ENCODE measurements at regions not wholly inside any gene's neighbourhood (a gene's known extent, or its start where the extent isn't known, plus 50 kb on each side); places are given as distances from the start of the nearest gene placed in this dataset.
"Not testable (repeated sequence)": the region's sequence is repeated elsewhere in the genome, so short reads cannot be mapped to it uniquely, and the experiment has no call there.

GRCh38 chr4:110876214-110876613, 253.3 kb upstream of the PITX2 start:
- H3K9me3 ChIP-seq (ENCODE audit: control insufficient read depth, low read length); H3K27ac ChIP-seq (ENCODE audit: low read depth in 1 of 2, low read length in 2 of 2); ATAC-seq (ENCODE audit: low FRiP score); intact Hi-C loops (cut with DNase I); H3K4me1 ChIP-seq (ENCODE audit: control insufficient read depth in 1 of 2, insufficient read depth in 2 of 2, low read length in 2 of 2); DNase-seq; H3K4me3 ChIP-seq (ENCODE audit: low read length in 2 of 2); H3K27me3 ChIP-seq (ENCODE audit: control insufficient read depth in 1 of 2, insufficient read depth in 2 of 2, low read length in 1 of 2); H3K36me3 ChIP-seq (ENCODE audit: control insufficient read depth in 1 of 2, insufficient read depth in 2 of 2, low read length in 1 of 2): not testable (repeated sequence)
- 77 to 84% methylated on average over 17 to 18 of the region's 18 CpGs for WGBS, 2 donors

GRCh38 chr4:110876866-110877265, 254.0 kb upstream of the PITX2 start:
- H3K27ac ChIP-seq (ENCODE audit: low read depth in 1 of 2, low read length in 2 of 2) = no peak overlapping the region
- H3K27me3 ChIP-seq (ENCODE audit: control insufficient read depth in 1 of 2, insufficient read depth in 2 of 2, low read length in 1 of 2) = no peaks in the 10 kb centered on the region
- H3K4me3 ChIP-seq (ENCODE audit: low read length in 2 of 2) = no peak overlapping the region
- DNase-seq (no peak), ATAC-seq (ENCODE audit: low FRiP score) (no peak)
- no peaks in the 10 kb centered on the region for H3K36me3 ChIP-seq (ENCODE audit: control insufficient read depth in 1 of 2, insufficient read depth in 2 of 2, low read length in 1 of 2)
- H3K4me1 ChIP-seq (ENCODE audit: control insufficient read depth in 1 of 2, insufficient read depth in 2 of 2, low read length in 2 of 2) = no peaks in the 10 kb centered on the region
- H3K9me3 ChIP-seq (ENCODE audit: control insufficient read depth, low read length) = no peaks in the 10 kb centered on the region
- WGBS, 2 donors = 53 to 97% methylated on average over 1 of the region's 1 CpG
- intact Hi-C loops (cut with DNase I) = no loop called here

- no peak overlapping the region for H3K27ac ChIP-seq (ENCODE audit: low read depth in 1 of 2, low read length in 2 of 2)
- no peak overlapping the region for H3K4me3 ChIP-seq (ENCODE audit: low read length in 2 of 2)
- no peaks in the 10 kb centered on the region for H3K27me3 ChIP-seq (ENCODE audit: control insufficient read depth in 1 of 2, insufficient read depth in 2 of 2, low read length in 1 of 2)
- DNase-seq (no peak), ATAC-seq (ENCODE audit: low FRiP score) (no peak)
- H3K9me3 ChIP-seq (ENCODE audit: control insufficient read depth, low read length) = no peaks in the 10 kb centered on the region
- no peaks in the 10 kb centered on the region for H3K4me1 ChIP-seq (ENCODE audit: control insufficient read depth in 1 of 2, insufficient read depth in 2 of 2, low read length in 2 of 2)
- H3K36me3 ChIP-seq (ENCODE audit: control insufficient read depth in 1 of 2, insufficient read depth in 2 of 2, low read length in 1 of 2) = no peaks in the 10 kb centered on the region
- 70 to 83% methylated on average over 2 of the region's 2 CpGs for WGBS, 2 donors
- intact Hi-C loops (cut with DNase I) = no loop called here
Measured at GRCh38 chr4:110877778-110878370, 255.0 kb upstream of the PITX2 start.

GRCh38 chr4:110878413-110878812, 255.5 kb upstream of the PITX2 start:
- no peaks in the 10 kb centered on the region for H3K9me3 ChIP-seq (ENCODE audit: control insufficient read depth, low read length)
- H3K27me3 ChIP-seq (ENCODE audit: control insufficient read depth in 1 of 2, insufficient read depth in 2 of 2, low read length in 1 of 2) = no peaks in the 10 kb centered on the region
- no peak for DNase-seq
- intact Hi-C loops (cut with DNase I) = no loop called here
- 92 to 93% methylated on average over 2 of the region's 2 CpGs for WGBS, 2 donors
- no peaks in the 10 kb centered on the region for H3K4me1 ChIP-seq (ENCODE audit: control insufficient read depth in 1 of 2, insufficient read depth in 2 of 2, low read length in 2 of 2)
- H3K27ac ChIP-seq (ENCODE audit: low read depth in 1 of 2, low read length in 2 of 2) = no peak overlapping the region
- H3K4me3 ChIP-seq (ENCODE audit: low read length in 2 of 2) = no peak overlapping the region
- no peaks in the 10 kb centered on the region for H3K36me3 ChIP-seq (ENCODE audit: control insufficient read depth in 1 of 2, insufficient read depth in 2 of 2, low read length in 1 of 2)
- ATAC-seq (ENCODE audit: low FRiP score) = no peak

GRCh38 chr4:110878956-110879355, 256.1 kb upstream of the PITX2 start:
- Histone ChIP-seq H3K9me3 (ENCODE audit: control insufficient read depth, low read length) (no peaks in the 10 kb centered on the region), H3K4me3 (ENCODE audit: low read length in 2 of 2) (no peak overlapping the region), H3K27me3 (ENCODE audit: control insufficient read depth in 1 of 2, insufficient read depth in 2 of 2, low read length in 1 of 2) (no peaks in the 10 kb centered on the region), H3K36me3 (ENCODE audit: control insufficient read depth in 1 of 2, insufficient read depth in 2 of 2, low read length in 1 of 2) (no peaks in the 10 kb centered on the region), H3K27ac (ENCODE audit: low read depth in 1 of 2, low read length in 2 of 2) (no peak overlapping the region), H3K4me1 (ENCODE audit: control insufficient read depth in 1 of 2, insufficient read depth in 2 of 2, low read length in 2 of 2) (no peaks in the 10 kb centered on the region)
- ATAC-seq (ENCODE audit: low FRiP score) (no peak), DNase-seq (no peak)
- WGBS, 2 donors = 89 to 92% methylated on average over 3 of the region's 3 CpGs
- intact Hi-C loops (cut with DNase I) = no loop called here

- ATAC-seq (ENCODE audit: low FRiP score) (no peak), DNase-seq (no peak)
- Histone ChIP-seq H3K4me1 (ENCODE audit: control insufficient read depth in 1 of 2, insufficient read depth in 2 of 2, low read length in 2 of 2) (no peaks in the 10 kb centered on the region), H3K27me3 (ENCODE audit: control insufficient read depth in 1 of 2, insufficient read depth in 2 of 2, low read length in 1 of 2) (no peaks in the 10 kb centered on the region), H3K4me3 (ENCODE audit: low read length in 2 of 2) (no peak overlapping the region), H3K27ac (ENCODE audit: low read depth in 1 of 2, low read length in 2 of 2) (no peak overlapping the region), H3K9me3 (ENCODE audit: control insufficient read depth, low read length) (no peaks in the 10 kb centered on the region), H3K36me3 (ENCODE audit: control insufficient read depth in 1 of 2, insufficient read depth in 2 of 2, low read length in 1 of 2) (no peaks in the 10 kb centered on the region)
- WGBS, 2 donors = 77 to 78% methylated on average over 6 of the region's 6 CpGs
- intact Hi-C loops (cut with DNase I) = no loop called here
Measured at GRCh38 chr4:110886270-110886669, 263.4 kb upstream of the PITX2 start.

- H3K27ac ChIP-seq (ENCODE audit: low read depth in 1 of 2, low read length in 2 of 2) = no peak overlapping the region
- intact Hi-C loops (cut with DNase I) = no loop called here
- no peak for ATAC-seq (ENCODE audit: low FRiP score)
- WGBS, 2 donors = 90 to 94% methylated on average over 8 of the region's 8 CpGs
- no peak for DNase-seq
- no peak overlapping the region for H3K4me3 ChIP-seq (ENCODE audit: low read length in 2 of 2)
- H3K36me3 ChIP-seq (ENCODE audit: control insufficient read depth in 1 of 2, insufficient read depth in 2 of 2, low read length in 1 of 2) = no peaks in the 10 kb centered on the region
- H3K4me1 ChIP-seq (ENCODE audit: control insufficient read depth in 1 of 2, insufficient read depth in 2 of 2, low read length in 2 of 2) = no peaks in the 10 kb centered on the region
- H3K9me3 ChIP-seq (ENCODE audit: control insufficient read depth, low read length) = no peaks in the 10 kb centered on the region
- no peaks in the 10 kb centered on the region for H3K27me3 ChIP-seq (ENCODE audit: control insufficient read depth in 1 of 2, insufficient read depth in 2 of 2, low read length in 1 of 2)
Measured at GRCh38 chr4:110886856-110887255, 264.0 kb upstream of the PITX2 start.

GRCh38 chr4:110897784-110898183, 274.9 kb upstream of the PITX2 start:
- Histone ChIP-seq H3K27ac (ENCODE audit: low read depth in 1 of 2, low read length in 2 of 2) (no peak overlapping the region), H3K27me3 (ENCODE audit: control insufficient read depth in 1 of 2, insufficient read depth in 2 of 2, low read length in 1 of 2) (no peaks in the 10 kb centered on the region), H3K4me3 (ENCODE audit: low read length in 2 of 2) (no peak overlapping the region), H3K36me3 (ENCODE audit: control insufficient read depth in 1 of 2, insufficient read depth in 2 of 2, low read length in 1 of 2) (no peaks in the 10 kb centered on the region), H3K4me1 (ENCODE audit: control insufficient read depth in 1 of 2, insufficient read depth in 2 of 2, low read length in 2 of 2) (no peaks in the 10 kb centered on the region), H3K9me3 (ENCODE audit: control insufficient read depth, low read length) (no peaks in the 10 kb centered on the region)
- no peak for DNase-seq
- ATAC-seq (ENCODE audit: low FRiP score) = no peak
- intact Hi-C loops (cut with DNase I) = no loop called here
- 68 to 74% methylated on average over 5 of the region's 5 CpGs for WGBS, 2 donors

GRCh38 chr4:110898290-110898689, 275.4 kb upstream of the PITX2 start:
- Histone ChIP-seq H3K27ac (ENCODE audit: low read depth in 1 of 2, low read length in 2 of 2) (no peak overlapping the region), H3K4me3 (ENCODE audit: low read length in 2 of 2) (no peak overlapping the region), H3K4me1 (ENCODE audit: control insufficient read depth in 1 of 2, insufficient read depth in 2 of 2, low read length in 2 of 2) (no peaks in the 10 kb centered on the region), H3K36me3 (ENCODE audit: control insufficient read depth in 1 of 2, insufficient read depth in 2 of 2, low read length in 1 of 2) (no peaks in the 10 kb centered on the region), H3K9me3 (ENCODE audit: control insufficient read depth, low read length) (no peaks in the 10 kb centered on the region), H3K27me3 (ENCODE audit: control insufficient read depth in 1 of 2, insufficient read depth in 2 of 2, low read length in 1 of 2) (no peaks in the 10 kb centered on the region)
- ATAC-seq (ENCODE audit: low FRiP score) (no peak), DNase-seq (no peak)
- WGBS, 2 donors = 91 to 98% methylated on average over 1 of the region's 1 CpG
- intact Hi-C loops (cut with DNase I) = no loop called here

All from aorta (tissue), 5 donors.